K562 (cell line): ENCODE measurements at regions not wholly inside any gene's neighbourhood (a gene's known extent, or its start where the extent isn't known, plus 50 kb on each side); places are given as distances from the start of the nearest gene placed in this dataset.

ENCODE experiments used
- FOS ChIP-seq: IDR thresholded peaks from 3 replicates; pipeline ENCODE4 v1.6.1; 2011; ENCODE audit not compliant: insufficient read length; ENCODE audit errors: extremely low read depth
- TF ChIP-seq, protein P1 (sequence below), 3 experiments: IDR thresholded peaks in 2 of 3; conservative IDR thresholded peaks in 1 of 3; 2 replicates each; pipeline ENCODE4 v1.5.1; 2011 to 2012; ENCODE audit warnings: low read length in 3 of 3, mild to moderate bottlenecking in 3 of 3, control low read depth in 2 of 3, improper control_type of control experiment in 1 of 3, inconsistent platforms in 1 of 3, low read depth in 1 of 3, mixed read lengths in 1 of 3, moderate library complexity in 1 of 3; ENCODE audit not compliant: insufficient read depth in 2 of 3
- TF ChIP-seq, protein P2 (sequence below): IDR thresholded peaks from 2 replicates; pipeline ENCODE4 v1.6.1; 2016; ENCODE audit warnings: missing genetic modification characterization, missing compliant biosample characterization
- TF ChIP-seq, protein P3 (sequence below): fragments of 250-450 bp; sonication (Bioruptor Pico); IDR thresholded peaks from 2 replicates; pipeline ENCODE4 v1.4.0; 2020; ENCODE audit warnings: mild to moderate bottlenecking

DNA sequence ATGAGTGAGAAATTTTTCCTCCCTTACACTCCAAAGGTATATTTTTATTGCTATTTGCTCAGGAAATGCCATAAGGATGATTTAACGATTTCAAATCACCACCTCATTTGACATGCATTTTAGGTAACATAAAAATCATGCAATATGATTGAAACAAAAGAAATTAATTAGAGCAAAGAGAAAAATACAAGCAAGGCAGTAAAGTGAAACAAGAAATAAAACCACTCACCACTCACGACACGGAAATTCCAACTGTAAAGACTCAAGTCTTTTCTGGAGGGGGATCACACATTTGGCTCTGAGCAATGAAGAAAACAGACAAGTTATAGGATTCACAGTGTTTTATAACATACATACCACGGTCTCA, 86.8 kb upstream of the ARHGAP29 start:
- TF ChIP-seq, protein P1, sequence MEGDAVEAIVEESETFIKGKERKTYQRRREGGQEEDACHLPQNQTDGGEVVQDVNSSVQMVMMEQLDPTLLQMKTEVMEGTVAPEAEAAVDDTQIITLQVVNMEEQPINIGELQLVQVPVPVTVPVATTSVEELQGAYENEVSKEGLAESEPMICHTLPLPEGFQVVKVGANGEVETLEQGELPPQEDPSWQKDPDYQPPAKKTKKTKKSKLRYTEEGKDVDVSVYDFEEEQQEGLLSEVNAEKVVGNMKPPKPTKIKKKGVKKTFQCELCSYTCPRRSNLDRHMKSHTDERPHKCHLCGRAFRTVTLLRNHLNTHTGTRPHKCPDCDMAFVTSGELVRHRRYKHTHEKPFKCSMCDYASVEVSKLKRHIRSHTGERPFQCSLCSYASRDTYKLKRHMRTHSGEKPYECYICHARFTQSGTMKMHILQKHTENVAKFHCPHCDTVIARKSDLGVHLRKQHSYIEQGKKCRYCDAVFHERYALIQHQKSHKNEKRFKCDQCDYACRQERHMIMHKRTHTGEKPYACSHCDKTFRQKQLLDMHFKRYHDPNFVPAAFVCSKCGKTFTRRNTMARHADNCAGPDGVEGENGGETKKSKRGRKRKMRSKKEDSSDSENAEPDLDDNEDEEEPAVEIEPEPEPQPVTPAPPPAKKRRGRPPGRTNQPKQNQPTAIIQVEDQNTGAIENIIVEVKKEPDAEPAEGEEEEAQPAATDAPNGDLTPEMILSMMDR (IDR thresholded peaks at IDR 0.05 in 2 of 3, conservative IDR thresholded peaks at IDR 0.05 in 1 of 3; ENCODE audit: insufficient read depth in 2 of 3, low read depth in 1 of 3, low read length in 3 of 3) = no peak
- TF ChIP-seq, protein P2, sequence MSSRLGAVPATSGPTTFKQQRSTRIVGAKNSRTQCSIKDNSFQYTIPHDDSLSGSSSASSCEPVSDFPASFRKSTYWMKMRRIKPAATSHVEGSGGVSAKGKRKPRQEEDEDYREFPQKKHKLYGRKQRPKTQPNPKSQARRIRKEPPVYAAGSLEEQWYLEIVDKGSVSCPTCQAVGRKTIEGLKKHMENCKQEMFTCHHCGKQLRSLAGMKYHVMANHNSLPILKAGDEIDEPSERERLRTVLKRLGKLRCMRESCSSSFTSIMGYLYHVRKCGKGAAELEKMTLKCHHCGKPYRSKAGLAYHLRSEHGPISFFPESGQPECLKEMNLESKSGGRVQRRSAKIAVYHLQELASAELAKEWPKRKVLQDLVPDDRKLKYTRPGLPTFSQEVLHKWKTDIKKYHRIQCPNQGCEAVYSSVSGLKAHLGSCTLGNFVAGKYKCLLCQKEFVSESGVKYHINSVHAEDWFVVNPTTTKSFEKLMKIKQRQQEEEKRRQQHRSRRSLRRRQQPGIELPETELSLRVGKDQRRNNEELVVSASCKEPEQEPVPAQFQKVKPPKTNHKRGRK (tag) = no peak
- TF ChIP-seq FOS = no peak
- TF ChIP-seq, protein P3, sequence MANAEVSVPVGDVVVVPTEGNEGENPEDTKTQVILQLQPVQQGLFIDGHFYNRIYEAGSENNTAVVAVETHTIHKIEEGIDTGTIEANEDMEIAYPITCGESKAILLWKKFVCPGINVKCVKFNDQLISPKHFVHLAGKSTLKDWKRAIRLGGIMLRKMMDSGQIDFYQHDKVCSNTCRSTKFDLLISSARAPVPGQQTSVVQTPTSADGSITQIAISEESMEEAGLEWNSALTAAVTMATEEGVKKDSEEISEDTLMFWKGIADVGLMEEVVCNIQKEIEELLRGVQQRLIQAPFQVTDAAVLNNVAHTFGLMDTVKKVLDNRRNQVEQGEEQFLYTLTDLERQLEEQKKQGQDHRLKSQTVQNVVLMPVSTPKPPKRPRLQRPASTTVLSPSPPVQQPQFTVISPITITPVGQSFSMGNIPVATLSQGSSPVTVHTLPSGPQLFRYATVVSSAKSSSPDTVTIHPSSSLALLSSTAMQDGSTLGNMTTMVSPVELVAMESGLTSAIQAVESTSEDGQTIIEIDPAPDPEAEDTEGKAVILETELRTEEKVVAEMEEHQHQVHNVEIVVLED (CRISPR knock-in tag) = no peak
